ENCODE measurements at regions not wholly inside any gene's neighbourhood (a gene's known extent, or its start where the extent isn't known, plus 50 kb on each side); places are given as distances from the start of the nearest gene placed in this dataset.

GRCh38 chr4:12375805-12376204, 947.1 kb upstream of the HS3ST1 start:
- TF ChIP-seq FOXP2 (optimal IDR thresholded peaks at IDR 0.05; ENCODE audit: borderline replicate concordance, extremely low read depth, extremely low read length, insufficient read depth) (no peak), TAF1 (IDR thresholded peaks at IDR 0.05; ENCODE audit: borderline replicate concordance, insufficient read depth, low read length) (no peak), POLR2AphosphoS5 (IDR thresholded peaks at IDR 0.05; ENCODE audit: low read depth, low read length) (no peak), SIN3A (IDR thresholded peaks at IDR 0.05; ENCODE audit: borderline replicate concordance, insufficient read depth, low read length) (no peak)
- TF ChIP-seq, protein P1, sequence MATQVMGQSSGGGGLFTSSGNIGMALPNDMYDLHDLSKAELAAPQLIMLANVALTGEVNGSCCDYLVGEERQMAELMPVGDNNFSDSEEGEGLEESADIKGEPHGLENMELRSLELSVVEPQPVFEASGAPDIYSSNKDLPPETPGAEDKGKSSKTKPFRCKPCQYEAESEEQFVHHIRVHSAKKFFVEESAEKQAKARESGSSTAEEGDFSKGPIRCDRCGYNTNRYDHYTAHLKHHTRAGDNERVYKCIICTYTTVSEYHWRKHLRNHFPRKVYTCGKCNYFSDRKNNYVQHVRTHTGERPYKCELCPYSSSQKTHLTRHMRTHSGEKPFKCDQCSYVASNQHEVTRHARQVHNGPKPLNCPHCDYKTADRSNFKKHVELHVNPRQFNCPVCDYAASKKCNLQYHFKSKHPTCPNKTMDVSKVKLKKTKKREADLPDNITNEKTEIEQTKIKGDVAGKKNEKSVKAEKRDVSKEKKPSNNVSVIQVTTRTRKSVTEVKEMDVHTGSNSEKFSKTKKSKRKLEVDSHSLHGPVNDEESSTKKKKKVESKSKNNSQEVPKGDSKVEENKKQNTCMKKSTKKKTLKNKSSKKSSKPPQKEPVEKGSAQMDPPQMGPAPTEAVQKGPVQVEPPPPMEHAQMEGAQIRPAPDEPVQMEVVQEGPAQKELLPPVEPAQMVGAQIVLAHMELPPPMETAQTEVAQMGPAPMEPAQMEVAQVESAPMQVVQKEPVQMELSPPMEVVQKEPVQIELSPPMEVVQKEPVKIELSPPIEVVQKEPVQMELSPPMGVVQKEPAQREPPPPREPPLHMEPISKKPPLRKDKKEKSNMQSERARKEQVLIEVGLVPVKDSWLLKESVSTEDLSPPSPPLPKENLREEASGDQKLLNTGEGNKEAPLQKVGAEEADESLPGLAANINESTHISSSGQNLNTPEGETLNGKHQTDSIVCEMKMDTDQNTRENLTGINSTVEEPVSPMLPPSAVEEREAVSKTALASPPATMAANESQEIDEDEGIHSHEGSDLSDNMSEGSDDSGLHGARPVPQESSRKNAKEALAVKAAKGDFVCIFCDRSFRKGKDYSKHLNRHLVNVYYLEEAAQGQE (IDR thresholded peaks at IDR 0.05; ENCODE audit: insufficient read depth in 1 of 2, low read depth in 2 of 2, low read length in 2 of 2), result no peak

GRCh38 chr4:12360391-12360790, 931.7 kb upstream of the HS3ST1 start:
- no peak for TF ChIP-seq SIN3A (IDR thresholded peaks at IDR 0.05; ENCODE audit: borderline replicate concordance, insufficient read depth, low read length)
- TF ChIP-seq TAF1 (IDR thresholded peaks at IDR 0.05; ENCODE audit: borderline replicate concordance, insufficient read depth, low read length), result no peak
- no peak for TF ChIP-seq FOXP2 (optimal IDR thresholded peaks at IDR 0.05; ENCODE audit: borderline replicate concordance, extremely low read depth, extremely low read length, insufficient read depth)
- TF ChIP-seq, protein P1 (IDR thresholded peaks at IDR 0.05; ENCODE audit: insufficient read depth in 1 of 2, low read depth in 2 of 2, low read length in 2 of 2), result no peak
- TF ChIP-seq POLR2AphosphoS5 (IDR thresholded peaks at IDR 0.05; ENCODE audit: low read depth, low read length), result no peak

GRCh38 chr4:12359420-12359819, 930.7 kb upstream of the HS3ST1 start:
- TF ChIP-seq, protein P1 (IDR thresholded peaks at IDR 0.05; ENCODE audit: insufficient read depth in 1 of 2, low read depth in 2 of 2, low read length in 2 of 2), result no peak
- no peak for TF ChIP-seq FOXP2 (optimal IDR thresholded peaks at IDR 0.05; ENCODE audit: borderline replicate concordance, extremely low read depth, extremely low read length, insufficient read depth)
- no peak for TF ChIP-seq TAF1 (IDR thresholded peaks at IDR 0.05; ENCODE audit: borderline replicate concordance, insufficient read depth, low read length)
- no peak for TF ChIP-seq SIN3A (IDR thresholded peaks at IDR 0.05; ENCODE audit: borderline replicate concordance, insufficient read depth, low read length)
- no peak for TF ChIP-seq POLR2AphosphoS5 (IDR thresholded peaks at IDR 0.05; ENCODE audit: low read depth, low read length)

- TF ChIP-seq, protein P1 (IDR thresholded peaks at IDR 0.05; ENCODE audit: insufficient read depth in 1 of 2, low read depth in 2 of 2, low read length in 2 of 2), result no peak
- TF ChIP-seq SIN3A (IDR thresholded peaks at IDR 0.05; ENCODE audit: borderline replicate concordance, insufficient read depth, low read length), result no peak
- TF ChIP-seq TAF1 (IDR thresholded peaks at IDR 0.05; ENCODE audit: borderline replicate concordance, insufficient read depth, low read length), result no peak
- TF ChIP-seq FOXP2 (optimal IDR thresholded peaks at IDR 0.05; ENCODE audit: borderline replicate concordance, extremely low read depth, extremely low read length, insufficient read depth), result no peak
- TF ChIP-seq POLR2AphosphoS5 (IDR thresholded peaks at IDR 0.05; ENCODE audit: low read depth, low read length), result no peak
These were observed 896.3 kb upstream of the HS3ST1 start for GRCh38 chr4:12324965-12325364.

DNA sequence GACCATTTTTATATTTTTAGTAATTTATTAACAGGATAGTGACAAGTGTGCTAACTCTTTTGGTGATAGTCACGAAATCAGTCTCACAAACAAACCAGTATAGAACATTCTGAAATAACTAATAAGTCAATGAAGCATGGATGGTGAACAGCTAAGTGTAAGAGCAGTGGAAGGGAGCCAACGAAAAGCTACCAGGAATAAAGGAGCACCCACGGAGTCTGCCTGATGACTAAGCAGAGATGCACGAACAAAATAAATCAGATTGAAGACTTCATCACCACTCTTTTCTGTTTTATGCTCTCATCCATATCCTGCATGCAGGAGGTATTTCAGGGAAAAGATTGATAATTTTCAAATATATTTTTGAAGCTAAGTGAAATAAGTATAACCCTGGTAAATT, 891.1 kb upstream of the HS3ST1 start:
- no peak for TF ChIP-seq TAF1 (IDR thresholded peaks at IDR 0.05; ENCODE audit: borderline replicate concordance, insufficient read depth, low read length)
- TF ChIP-seq, protein P1 (IDR thresholded peaks at IDR 0.05; ENCODE audit: insufficient read depth in 1 of 2, low read depth in 2 of 2, low read length in 2 of 2), result no peak
- TF ChIP-seq POLR2AphosphoS5 (IDR thresholded peaks at IDR 0.05; ENCODE audit: low read depth, low read length), result no peak
- TF ChIP-seq FOXP2 (optimal IDR thresholded peaks at IDR 0.05; ENCODE audit: borderline replicate concordance, extremely low read depth, extremely low read length, insufficient read depth), result no peak
- no peak for TF ChIP-seq SIN3A (IDR thresholded peaks at IDR 0.05; ENCODE audit: borderline replicate concordance, insufficient read depth, low read length)
